GM18868 (cell line): ENCODE measurements at regions not wholly inside any gene's neighbourhood (a gene's known extent, or its start where the extent isn't known, plus 50 kb on each side); places are given as distances from the start of the nearest gene placed in this dataset.

Experiments
- ATAC-seq: cut with Tn5 transposase; IDR thresholded peaks from one replicate; pipeline ENCODE4 v1.9.1; 2021; ENCODE audit warnings: mild to moderate bottlenecking, moderate library complexity; ENCODE audit not compliant: unreplicated experiment

GRCh38 chr20:50284811-50285375, 94.3 kb downstream of the CEBPB start:
- ATAC-seq: no peak

- no peak for ATAC-seq
Measured at GRCh38 chr20:50285376-50286173, 94.9 kb downstream of the CEBPB start.

- no peak for ATAC-seq
Measured at GRCh38 chr20:50286174-50286511, 95.5 kb downstream of the CEBPB start.

DNA sequence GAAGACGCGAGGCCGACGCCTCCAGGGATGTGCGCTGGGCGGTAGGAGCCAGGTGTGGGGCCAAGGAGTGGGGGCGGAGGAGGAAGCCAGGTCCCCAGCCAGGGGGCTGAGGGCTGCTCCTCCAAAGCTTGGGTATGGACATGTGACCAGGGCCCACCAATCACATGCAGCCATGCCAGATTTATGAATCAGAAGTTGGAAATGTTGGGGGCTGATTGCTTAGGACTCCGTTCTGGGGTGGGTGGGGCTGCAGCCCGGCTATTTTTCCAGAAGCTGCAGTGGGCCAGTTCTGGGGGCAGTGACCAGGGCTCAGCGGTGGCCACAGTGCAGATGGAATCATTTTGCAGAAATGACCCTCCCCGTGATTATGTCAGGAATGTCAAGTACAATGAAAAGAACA, 96.0 kb downstream of the CEBPB start:
- ATAC-seq: no peak

- ATAC-seq: no peak
Measured at GRCh38 chr20:50287512-50287911, 96.9 kb downstream of the CEBPB start.

- ATAC-seq: no peak
Measured at GRCh38 chr20:50288128-50288623, 97.5 kb downstream of the CEBPB start.

DNA sequence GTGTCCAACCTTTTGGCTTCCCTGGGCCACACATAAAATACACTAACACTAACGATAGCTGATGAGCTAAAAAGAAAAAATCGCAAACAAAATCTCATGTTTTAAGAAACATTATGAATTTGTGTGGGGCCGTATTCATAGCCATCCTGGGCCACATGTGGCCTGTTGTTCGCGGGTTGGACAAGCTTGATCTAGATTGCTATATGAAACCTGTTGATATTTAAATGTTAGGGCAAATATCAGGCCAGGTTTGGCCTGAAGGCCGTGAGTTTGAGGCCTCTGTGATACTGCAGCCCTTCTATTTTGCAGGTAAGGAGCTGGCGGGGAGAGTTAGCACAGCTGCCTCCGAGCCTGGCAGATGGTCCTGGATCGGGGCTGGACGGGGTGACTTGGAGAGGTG, 99.0 kb downstream of the CEBPB start:
- ATAC-seq: no peak

DNA sequence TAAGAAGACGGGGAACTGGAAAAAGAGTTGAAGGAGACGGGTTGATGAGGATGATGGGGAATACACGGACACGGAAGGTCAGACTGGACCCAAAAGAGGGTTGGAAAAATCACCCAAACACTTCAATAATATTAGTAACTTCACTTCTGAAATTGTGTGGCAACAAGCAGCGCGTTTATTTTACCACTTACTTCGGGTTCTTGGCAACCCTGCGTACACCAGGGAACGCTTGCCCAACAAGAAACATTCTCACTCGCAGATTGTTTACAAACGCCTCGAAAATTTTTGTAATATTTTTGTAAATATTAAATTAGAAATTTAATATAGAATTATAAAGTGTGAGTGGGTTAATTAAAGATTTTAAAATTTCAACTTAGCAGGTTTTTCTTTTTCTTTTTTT, 99.5 kb downstream of the CEBPB start:
- ATAC-seq: no peak

- no peak for ATAC-seq
Measured at GRCh38 chr20:50290808-50291207, 100.2 kb downstream of the CEBPB start.

DNA sequence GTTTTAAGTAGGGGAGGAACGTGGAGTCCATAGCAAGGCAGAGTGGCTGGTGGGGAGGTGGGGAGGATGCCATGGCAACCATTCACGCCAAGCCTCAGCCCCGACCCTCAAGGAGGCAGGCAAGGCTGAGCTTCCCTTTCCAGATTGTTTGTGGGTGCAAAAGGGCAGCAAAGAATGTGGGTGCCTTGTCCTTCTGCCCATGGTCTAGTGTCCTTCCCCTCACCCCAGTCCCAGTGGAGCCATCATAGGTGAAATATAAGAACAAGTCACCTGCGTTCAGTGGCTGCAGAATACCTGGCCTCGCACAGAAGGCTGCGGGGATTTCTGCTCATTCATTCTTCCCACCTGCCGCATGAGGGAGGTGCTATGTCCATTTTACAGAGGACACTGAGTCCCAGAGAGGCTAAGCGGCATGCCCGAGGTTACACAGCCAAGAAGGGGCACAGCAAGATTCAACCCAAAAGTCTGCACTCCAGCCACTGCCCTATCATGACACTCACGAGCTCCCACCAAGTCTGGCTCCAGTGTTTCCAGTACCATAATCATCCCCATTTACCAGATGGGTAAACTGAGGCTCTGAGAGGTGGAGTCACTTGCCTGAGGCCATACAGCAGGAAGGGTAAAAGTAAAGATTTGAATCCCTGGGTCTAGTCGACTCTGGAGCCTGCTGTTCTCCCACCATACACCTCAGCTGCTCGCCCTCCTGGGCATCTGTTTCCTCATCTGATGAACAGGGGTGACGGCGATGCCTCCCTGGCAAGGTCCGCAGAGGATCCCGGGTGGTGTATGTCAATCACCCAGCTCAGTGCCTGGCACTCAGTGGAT, 100.8 kb downstream of the CEBPB start:
- ATAC-seq: no peak

DNA sequence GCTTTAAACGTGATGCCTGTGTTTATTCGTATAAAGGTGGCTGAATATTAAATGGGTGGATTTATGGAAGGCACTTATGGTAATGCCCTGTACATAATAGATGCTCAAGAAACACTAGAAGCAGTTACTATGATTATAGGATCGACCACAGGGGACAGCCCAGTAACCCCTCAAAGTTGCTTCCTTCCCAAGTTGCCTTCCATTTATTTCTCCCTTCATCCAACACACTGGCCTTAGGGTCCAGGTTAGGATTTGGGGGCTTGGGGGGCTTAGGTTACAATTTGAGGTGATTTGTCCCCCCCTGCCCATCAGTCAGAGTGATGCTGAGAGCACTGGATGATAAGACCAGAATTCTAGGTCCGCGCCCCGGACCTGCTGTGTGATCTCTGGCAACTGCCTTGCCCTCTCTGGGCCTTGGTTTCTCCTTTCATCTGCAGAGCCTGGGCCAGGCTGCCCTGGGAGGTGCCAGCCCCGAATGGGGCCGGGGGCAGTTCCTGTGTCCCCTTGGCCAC, 101.5 kb downstream of the CEBPB start:
- ATAC-seq: no peak

GRCh38 chr20:50292591-50293283, 102.1 kb downstream of the CEBPB start:
- ATAC-seq: no peak

DNA sequence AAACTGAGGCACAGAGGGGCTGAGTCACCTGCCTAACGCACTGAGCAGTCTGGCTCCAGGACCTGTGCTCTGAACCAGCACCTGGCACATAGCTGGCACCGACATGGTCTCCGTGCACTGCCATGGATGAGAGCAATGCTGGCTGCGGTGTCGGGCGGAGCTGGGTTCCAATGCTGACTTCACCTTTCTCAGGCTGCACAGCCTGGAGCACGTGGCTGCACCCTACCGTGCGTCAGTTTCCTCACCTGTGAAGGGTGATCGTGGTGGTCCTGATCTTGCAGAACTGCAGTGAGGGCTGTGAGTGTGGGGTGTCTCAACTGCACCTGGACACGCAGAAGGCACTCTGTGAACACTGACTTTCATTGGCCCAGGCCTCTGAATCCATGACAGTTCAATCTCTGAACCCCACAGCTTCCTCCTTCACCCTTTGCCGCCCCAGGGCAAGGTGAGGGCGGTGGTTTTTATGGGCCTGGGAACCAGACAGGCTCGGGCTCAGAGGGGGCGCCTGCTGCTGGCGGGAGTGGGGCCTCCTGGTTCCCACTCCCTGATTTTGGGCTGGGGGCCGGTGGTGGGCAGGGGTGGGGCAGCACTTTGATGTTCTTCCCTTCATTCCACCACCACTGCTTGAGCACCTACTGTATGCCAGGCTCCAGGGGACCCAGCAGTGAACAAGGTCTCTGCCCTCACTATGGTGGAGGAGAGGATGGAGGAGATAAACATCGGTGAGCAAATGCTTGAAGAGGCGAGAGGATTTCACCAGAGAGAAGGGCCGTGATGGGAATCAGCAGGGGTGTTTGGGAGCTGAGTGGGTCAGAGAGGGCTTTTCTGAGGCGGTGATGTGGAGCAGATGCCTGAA, 102.9 kb downstream of the CEBPB start:
- no peak for ATAC-seq

DNA sequence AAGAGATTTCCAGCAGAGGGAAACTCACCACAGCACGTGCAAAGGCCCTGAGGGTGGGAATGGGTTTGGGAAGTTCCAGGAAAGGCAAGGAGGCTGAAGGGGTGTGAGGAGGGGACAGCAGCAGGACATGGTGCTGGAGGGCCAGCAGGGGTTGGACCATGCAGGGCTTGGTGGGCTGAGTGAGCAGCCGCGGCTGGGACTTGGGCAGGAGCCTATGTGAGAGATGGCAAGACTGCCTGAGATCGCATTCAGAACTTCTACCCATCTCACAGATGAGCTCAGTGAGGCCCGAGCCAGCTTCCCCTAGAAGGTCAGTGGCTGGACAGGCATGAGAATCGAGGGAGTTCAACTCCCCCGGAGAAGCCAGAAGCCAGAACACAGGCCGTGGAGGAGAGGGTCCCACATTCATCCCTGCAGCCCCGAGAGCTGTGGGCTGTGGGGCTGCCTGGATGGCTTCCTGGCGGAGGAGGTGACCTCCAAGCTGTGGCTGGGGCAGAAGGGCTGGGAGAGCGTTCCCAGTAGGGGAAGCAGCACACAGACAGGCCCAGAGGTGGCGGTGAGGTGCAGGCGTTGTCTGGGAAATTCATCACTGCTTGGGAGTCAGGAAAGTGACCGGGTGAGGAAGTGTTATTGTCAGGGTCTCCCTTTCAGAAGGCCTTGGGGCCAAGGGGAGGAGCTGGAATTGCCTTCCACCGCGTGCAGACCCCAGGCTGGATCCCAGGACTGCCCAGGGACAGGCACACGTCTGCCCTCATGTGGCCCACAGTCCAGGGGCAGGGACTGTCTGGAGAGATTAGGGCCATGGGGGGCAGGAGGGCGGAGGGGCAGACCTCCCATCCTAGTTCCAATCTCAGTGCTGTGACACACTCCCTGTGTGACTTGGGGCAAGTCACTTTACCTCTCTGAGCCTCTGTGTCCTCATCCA, 103.8 kb downstream of the CEBPB start:
- no peak for ATAC-seq

- no peak for ATAC-seq
Measured at GRCh38 chr20:50295345-50295744, 104.7 kb downstream of the CEBPB start.

DNA sequence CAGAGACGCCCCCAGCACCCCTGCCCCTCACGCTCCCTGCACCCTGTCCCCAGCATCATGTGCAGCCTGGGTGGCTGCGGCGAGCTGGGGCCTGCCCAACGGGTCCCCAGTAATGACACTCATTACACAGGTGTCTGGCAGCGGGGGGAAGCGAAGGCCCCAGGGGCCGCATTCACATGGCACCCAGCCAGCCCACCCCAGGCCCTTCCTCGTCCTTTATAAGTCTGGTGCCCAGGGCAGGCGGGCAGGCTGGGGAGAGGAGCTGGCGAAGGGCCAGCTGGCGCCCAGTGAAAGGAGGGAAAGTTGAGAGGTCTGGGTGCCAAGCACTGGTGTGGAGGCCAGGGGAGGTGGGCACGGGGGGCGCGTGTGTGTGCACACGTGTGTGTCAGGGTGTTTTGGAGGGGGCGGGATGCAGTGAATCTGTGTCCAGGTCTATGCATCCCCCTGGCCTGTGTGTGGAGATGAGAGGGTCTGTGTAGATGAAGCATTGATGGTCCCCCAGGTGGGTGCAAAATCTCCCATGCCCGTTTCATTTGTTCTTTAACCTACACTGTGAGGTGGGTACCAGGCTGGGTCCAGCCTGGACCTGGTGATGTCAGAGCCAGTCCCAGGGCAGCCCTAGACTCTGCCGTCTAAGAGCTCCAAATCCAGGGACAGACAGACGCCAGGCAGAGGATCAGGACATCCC, 105.3 kb downstream of the CEBPB start:
- no peak for ATAC-seq

GRCh38 chr20:50296450-50297375, 106.1 kb downstream of the CEBPB start:
- ATAC-seq: no peak
